ENCODE measurements at regions not wholly inside any gene's neighbourhood (a gene's known extent, or its start where the extent isn't known, plus 50 kb on each side); places are given as distances from the start of the nearest gene placed in this dataset.
A peak's percentile ranks its signal among the peaks of the same experiment; 100 is the strongest.
"Not testable (repeated sequence)": the region's sequence is repeated elsewhere in the genome, so short reads cannot be mapped to it uniquely, and the experiment has no call there.

DNA sequence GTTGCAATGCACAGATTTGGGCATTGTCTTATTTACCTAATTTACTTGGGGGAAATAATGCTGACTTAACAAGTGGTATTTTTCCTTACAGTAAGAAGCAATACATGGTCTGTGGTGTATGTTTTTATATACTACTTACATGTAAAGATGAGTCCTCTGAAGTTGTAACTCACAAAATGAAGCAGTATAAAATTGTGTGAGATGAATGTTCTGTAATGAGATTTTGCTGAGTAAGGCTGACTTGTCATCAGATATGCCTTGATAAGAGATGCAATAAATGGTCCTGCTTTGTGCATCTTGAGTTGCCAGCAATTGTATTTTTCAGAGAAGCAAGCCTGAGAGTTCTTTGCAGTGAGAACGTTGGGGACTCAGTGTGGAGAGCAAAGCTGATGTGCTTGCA lies 92.2 kb upstream of the GNAQ start:
- no peak for DNase-seq (ENCODE audit: low read depth)

DNA sequence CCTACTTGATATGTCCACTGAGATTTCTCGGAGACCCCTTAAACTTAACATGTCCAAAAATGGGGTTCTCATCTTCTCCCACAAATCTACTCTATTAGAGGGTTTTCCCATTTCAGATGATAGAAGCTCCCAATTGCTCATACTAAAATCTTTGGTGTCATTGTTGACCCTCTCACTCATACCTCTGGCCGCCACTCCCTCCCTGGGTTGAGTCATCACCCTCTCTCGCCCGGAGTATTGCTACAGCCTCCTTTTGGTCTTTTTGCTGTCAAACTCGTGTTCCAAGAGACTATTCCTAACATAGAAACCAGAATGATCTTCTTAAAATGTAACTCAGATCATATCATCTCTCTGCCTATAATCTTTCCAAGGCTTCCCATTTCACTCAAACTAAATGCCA lies 91.0 kb upstream of the GNAQ start:
- DNase-seq (ENCODE audit: low read depth) = no peak

DNA sequence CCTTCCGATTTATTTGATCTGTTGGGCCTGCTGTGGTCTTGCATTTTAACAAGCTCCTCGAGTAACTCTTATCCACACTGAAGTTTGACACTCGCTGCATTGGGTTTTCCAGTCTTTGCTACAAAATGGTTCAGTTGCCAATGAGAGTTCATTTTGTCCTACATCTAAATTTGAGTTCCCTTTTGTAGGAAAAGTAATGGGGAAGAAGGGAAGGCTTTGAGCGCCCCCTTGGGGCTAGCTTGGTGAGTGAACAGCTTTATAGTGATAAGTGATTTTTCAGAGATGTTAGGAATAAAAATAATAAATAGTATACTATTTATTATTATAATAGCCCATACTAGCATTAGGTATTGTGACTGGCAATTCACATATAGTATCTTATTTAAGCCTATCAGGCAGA lies 89.9 kb upstream of the GNAQ start:
- DNase-seq (ENCODE audit: low read depth) = peak; percentile 70

DNA sequence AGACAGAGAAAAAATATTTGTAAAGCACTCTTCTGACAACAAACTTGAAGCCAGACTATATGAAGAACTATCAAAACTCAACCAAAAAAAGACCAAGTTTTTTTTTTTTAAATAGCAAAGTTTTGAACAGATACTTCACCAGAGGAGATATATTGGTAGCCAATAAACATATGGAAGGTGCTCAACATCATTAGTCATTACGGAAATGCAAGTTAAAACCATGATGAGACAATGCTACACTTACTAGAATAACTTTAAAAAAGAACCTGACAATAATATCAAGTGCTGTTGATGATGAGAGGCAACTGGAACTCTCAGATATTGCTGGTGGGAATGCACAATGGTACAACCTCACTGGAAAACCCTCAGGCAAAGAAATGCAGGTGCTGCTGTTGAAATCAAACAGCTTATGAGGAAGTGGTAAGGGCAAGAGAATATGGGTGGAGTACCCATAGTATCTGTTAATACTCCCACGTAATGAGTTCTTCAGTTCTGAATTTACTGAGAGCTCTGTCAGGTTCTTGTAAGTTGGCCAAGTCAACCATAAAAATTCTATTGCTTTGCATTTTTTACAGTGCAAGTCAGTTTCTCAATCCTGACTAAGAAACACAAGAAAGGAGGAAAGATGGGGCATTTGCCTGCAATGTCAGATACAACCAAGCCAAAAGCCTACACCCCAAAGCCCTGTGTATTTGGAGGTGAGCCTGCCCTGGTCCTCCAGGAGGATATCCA lies 87.3 kb upstream of the GNAQ start:
- no peak for DNase-seq (ENCODE audit: low read depth)

DNA sequence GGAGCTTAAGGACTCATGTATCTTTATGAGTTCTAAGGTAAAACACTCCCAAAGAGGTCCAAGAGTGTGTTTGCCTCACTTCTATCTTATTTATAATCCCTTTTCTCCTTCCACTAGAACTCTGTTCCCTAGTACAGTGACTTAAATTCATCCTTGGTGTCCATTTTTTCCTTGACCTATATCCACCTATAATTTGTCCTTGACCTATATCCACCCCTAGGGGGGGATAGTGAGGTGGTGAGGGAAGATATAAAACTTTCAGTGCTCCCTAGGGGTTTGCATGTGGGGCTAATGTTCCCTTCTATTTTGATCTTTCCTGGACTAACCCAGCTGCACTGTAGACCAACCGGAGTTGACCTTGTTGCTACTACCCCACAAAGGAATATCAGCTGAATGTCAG lies 83.5 kb upstream of the GNAQ start:
- peak; percentile 27 for DNase-seq (ENCODE audit: low read depth)

DNA sequence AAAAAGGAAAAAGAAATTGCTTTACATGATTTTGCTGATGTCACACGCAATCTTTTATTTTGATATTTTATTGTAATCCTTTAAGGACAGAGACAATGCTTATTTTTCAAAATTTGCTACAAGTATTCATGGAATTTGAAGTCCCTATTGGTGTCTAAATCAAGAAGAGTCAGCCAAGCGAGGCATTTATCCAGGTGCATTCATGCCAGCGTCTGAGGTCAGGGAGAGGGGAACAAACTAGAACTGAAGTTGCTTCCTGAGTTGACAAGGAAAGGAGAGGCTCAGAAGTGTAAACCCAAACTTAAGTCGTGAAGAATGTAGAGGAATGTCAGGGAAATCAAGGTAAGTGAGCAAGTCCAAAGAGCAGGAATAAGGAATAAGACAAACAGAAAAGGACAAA lies 83.0 kb upstream of the GNAQ start:
- no peak for DNase-seq (ENCODE audit: low read depth)

DNA sequence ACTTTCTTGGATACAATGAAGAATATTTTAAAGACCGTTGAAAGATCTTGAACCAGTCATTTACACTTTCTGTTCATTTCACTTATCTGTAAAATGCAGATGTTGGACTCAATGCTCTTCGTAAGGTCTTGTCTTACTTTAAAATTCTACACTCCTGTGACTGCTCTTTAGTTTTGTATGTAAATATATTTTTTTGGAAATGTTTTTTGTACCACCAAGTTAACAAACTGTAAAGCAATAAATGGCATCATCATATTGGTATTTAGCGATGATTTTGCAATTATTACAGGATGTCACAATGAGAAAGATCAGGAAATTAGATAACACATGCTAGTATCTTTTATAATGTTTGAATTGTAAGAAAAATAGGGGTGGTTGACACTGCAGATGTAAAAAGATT lies 80.8 kb upstream of the GNAQ start:
- no peak for DNase-seq (ENCODE audit: low read depth)

DNA sequence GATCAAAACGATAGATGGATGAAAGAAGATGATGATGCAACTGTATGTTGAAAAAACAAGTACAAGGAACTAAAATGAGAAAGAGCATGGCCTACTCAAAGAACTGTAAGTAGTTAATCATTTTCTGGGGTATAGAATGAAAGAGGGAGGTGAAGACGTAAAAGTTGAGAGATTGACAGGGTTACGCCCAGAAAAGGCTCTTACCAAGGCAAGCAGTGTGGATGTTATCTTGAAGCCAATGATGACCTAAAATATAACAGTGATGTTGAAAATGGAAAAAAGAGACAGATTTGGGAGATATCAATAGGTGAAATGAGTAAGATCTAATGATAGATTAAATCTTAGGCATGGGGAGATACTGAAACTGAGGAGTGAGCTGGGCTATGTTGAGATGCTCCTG lies 80.4 kb upstream of the GNAQ start:
- DNase-seq (ENCODE audit: low read depth) = no peak

DNA sequence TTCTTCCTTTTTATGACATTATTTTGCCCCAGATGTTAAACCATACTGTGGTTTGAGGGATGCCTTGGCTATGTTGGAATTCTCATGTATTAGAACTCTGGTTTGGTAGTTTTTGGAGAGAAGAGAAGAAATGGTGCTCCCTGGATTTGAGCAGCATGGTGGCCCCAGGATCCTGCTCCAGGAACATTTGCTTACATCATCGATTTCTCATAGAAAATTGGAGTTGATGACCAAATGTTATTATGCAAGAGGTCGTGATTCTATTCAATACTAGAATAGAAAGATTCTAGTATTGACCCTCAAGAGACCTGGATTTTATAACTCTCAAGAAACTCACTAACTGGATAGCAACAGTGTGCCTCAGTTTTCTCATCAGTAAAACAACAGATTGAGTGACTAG lies 77.5 kb upstream of the GNAQ start:
- no peak for DNase-seq (ENCODE audit: low read depth)

DNA sequence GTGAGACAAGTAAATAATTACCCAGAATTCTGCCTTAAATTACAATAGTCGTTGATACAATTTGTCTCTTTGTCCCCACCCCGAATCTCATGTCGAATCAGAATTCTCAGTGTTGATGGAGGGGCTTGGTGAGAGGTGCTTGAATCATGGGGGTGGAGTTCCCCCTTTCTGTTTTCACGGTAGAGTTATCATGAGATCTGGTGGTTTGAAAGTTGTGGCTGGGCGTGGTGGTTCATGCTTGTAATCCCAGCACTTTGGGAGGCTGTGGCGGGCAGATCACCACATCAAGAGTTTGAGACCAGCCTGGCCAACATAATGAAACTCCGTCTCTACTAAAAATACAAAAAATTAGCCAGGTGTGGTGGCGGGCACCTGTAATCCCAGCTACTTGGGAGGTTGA lies 75.0 kb upstream of the GNAQ start:
- not testable (repeated sequence) for DNase-seq (ENCODE audit: low read depth)

DNA sequence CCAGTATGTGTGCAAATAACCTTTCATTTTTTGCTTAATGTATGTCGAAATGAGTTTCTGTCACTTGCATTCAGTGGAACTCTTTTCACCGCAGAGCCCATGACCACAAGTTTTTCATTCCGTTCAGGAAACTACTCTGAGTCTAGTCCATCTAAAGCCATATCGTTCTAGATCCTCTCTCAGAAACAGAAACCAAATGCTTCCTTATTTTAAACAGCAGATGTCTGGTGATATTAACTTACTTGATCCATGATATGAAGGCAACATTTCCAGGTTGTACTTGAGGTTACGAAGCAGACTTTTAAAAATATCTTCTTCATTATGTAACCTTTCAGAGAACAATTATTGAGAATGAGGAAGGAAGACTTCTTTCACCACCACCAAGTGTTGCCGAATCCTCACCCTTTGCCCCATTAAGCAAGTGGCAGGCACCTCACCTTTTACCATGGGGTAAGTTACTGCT lies 72.4 kb upstream of the GNAQ start:
- DNase-seq (ENCODE audit: low read depth) = no peak

DNA sequence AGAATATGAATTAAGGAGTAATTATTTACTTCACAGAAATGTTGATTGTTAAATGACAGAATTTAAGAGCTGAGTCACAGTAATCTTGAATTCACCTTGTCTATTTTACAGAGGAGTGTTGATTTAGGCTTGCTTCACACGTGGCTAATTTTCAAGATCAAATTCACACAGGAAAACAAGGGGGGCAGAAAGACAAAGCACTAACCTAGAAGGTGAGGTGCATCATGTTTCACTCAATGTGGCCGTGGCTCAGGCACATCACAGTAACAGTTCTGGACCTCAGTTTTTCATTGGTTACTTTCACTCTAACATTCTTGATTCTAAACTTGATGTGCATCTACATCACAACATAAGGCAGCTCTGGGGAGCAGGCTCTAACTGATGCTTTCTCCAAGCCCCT lies 69.6 kb upstream of the GNAQ start:
- no peak for DNase-seq (ENCODE audit: low read depth)

DNA sequence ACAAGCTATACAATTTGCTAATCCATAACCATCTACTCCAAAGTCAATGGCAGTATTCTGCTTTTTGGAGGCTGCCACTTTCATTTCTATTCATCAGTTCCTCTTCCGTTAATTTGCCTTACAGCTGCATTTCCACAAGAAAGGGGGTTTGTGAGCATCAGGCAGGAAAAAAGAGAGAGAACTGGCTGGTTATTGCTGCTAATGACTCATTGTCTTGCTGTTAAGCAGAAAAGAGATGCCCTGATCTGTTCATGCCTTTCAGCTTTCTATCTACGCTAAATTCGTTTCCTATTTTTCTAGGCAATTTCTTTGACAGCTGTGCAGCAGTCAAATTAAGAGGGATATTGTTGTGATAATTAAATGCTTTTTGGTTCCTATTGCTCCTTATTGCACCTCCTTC lies 65.9 kb upstream of the GNAQ start:
- DNase-seq (ENCODE audit: low read depth) = no peak

DNA sequence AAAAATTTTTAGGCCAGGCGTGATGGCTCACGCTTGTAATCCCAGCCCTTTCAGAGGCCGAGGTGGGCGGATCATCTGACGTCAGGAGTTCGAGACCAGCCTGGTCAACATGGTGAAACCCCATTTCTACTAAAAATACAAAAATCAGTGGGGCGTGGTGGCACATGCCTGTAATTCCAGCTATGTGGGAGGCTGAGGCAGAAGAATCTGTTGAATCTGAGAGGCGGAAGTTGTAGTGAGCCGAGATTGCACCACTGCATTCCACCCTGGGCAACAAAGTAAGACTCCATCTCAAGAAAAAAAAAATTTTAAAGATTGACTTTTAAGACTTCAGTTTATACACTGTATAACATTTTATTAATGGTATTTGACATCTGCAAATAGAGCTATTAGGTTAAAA lies 60.1 kb upstream of the GNAQ start:
- no peak for DNase-seq (ENCODE audit: low read depth)

DNA sequence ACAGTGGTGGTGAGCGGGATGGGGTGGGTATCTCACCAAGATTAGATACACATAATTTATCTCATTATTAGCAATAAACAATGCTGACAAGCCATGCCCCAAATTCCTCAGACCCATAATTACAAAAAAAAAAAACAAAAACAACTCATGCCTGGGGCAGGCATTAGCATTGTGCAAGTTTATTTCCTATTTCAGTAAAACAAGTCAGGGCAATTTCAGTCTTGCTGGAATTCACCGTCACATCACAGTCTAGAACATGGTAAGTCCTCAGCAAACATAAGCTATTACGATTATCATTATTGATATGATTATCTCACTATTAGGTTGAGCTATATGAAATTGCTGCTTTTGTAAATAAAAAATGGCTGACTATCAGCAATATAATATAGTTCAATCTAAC lies 57.5 kb upstream of the GNAQ start:
- DNase-seq (ENCODE audit: low read depth) = no peak

DNA sequence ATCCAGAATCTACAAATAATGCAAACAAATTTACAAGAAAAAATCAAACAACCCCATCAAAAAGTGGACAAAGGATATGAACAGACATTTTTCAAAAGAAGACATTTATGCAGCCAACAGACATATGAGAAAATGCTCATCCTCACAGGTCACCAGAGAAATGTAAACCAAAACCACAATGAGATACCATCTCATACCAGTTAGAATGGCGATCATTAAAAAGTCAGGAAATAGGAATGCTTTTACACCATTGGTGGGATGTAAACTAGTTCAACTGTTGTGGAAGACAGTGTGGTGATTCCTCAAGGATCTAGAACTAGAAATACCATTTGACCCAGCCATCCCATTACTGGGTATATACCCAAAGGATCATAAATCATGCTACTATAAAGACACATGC lies 56.6 kb upstream of the GNAQ start:
- DNase-seq (ENCODE audit: low read depth) = not testable (repeated sequence)
